HepG2 (cell line): ENCODE measurements at regions not wholly inside any gene's neighbourhood (a gene's known extent, or its start where the extent isn't known, plus 50 kb on each side); places are given as distances from the start of the nearest gene placed in this dataset.

Source experiments
- ATAC-seq: fragments of 200-7000 bp; cut with Tn5 transposase; 3 replicates; pipeline ENCODE4 v1.9.1; 2020; ENCODE audit warnings: mild to moderate bottlenecking, moderate library complexity
- BruUV-seq: library from RNA; stranded (reverse); fragments of 400-500 nt; replicated peaks from 2 replicates; lab custom pipeline; 2021; lab: Mats Ljungman, UMichigan
- CTCF ChIA-PET: fragments of 300-600 bp; formaldehyde crosslinking; extraction: SDS; loops from one replicate; lab custom pipeline; 2021; ENCODE audit warnings: low total read pairs, inconsistent platforms, low intra/inter-chr PET ratio; lab: Yijun Ruan, JAX
- POLR2A ChIA-PET: fragments of 350-600 bp; sonication (Branson Sonifier 250); formaldehyde crosslinking; loops from one replicate; lab custom pipeline; 2020; ENCODE audit warnings: antibody characterized with exemption, inconsistent platforms; lab: Yijun Ruan, JAX
- DNase-seq: peaks from one replicate; pipeline ENCODE4 v3.0.0-alpha.2; 2015; ENCODE audit warnings: low spot score
- FAIRE-seq: peaks from 3 replicates; lab custom pipeline; 2011; peaks lifted over from hg19 to GRCh38; lab: Jason Lieb, UNC
- H2AFZ ChIP-seq: one replicate; pipeline ENCODE4 v1.6.1; 2011; ENCODE audit warnings: low read length, inconsistent platforms
- H3K27ac ChIP-seq: fragments of 300-600 bp; 3 replicates; pipeline ENCODE4 v1.8.0; 2011; ENCODE audit warnings: mixed run types, mild to moderate bottlenecking, mixed read lengths, low read length, inconsistent platforms; ENCODE audit not compliant: insufficient read depth; ENCODE audit errors: extremely low read length
- H3K27me3 ChIP-seq, 2 experiments: fragments of 200-600 bp in 1 of 2; 2 replicates in 1 of 2; 3 replicates in 1 of 2; pipeline versions ENCODE4 v1.6.0 to v1.8.0; 2011; ENCODE audit warnings: low read length in 2 of 2, mild to moderate bottlenecking in 2 of 2, moderate library complexity in 2 of 2, inconsistent platforms in 1 of 2; ENCODE audit not compliant: insufficient read depth in 2 of 2, control insufficient read depth in 1 of 2
- H3K36me3 ChIP-seq, 2 experiments: fragments of 200-600 bp in 1 of 2; replicated peaks in 1 of 2; 2 replicates in 1 of 2; 3 replicates in 1 of 2; pipeline versions ENCODE4 v1.5.1 to v1.8.0; 2011; ENCODE audit warnings: low read length in 2 of 2, inconsistent platforms in 1 of 2; ENCODE audit not compliant: insufficient read depth in 2 of 2, control insufficient read depth in 1 of 2
- H3K4me1 ChIP-seq: 2 replicates; pipeline ENCODE4 v1.5.1; 2012; ENCODE audit warnings: low read length, inconsistent platforms; ENCODE audit not compliant: insufficient read depth
- H3K4me2 ChIP-seq: 2 replicates; pipeline ENCODE4 v1.6.0; 2011; ENCODE audit warnings: low read depth, low read length, inconsistent platforms
- H3K4me3 ChIP-seq, 3 experiments: fragments of 200-600 bp in 1 of 3; sonication (generic), shearing (Covaris generic) in 1 of 3; replicated peaks in 1 of 3; 2 replicates each; pipeline ENCODE4 v1.5.1; 2011 to 2016; ENCODE audit warnings: low read length in 3 of 3, inconsistent platforms in 2 of 3, low read depth in 2 of 3, mild to moderate bottlenecking in 2 of 3, control low read depth in 1 of 3, mixed read lengths in 1 of 3; ENCODE audit not compliant: insufficient read depth in 1 of 3
- H3K79me2 ChIP-seq: one replicate; pipeline ENCODE4 v1.6.1; 2011; ENCODE audit warnings: low read length, inconsistent platforms; ENCODE audit not compliant: insufficient read depth
- H3K9ac ChIP-seq: 2 replicates; pipeline ENCODE4 v1.6.0; 2011; ENCODE audit warnings: mild to moderate bottlenecking, low read depth, low read length, inconsistent platforms; ENCODE audit not compliant: insufficient read depth
- H3K9me3 ChIP-seq: 2 replicates; pipeline ENCODE4 v1.5.1; 2012; ENCODE audit warnings: mild to moderate bottlenecking, low read length
- H4K20me1 ChIP-seq: 2 replicates; pipeline ENCODE4 v1.6.0; 2011; ENCODE audit warnings: inconsistent platforms, mild to moderate bottlenecking, low read length, moderate library complexity; ENCODE audit not compliant: insufficient read depth
- GABPA ChIP-seq, 2 experiments: IDR thresholded peaks; 2 replicates each; pipeline ENCODE4 v1.6.1; 2011 to 2016; ENCODE audit warnings: low read depth in 2 of 2, low read length in 1 of 2, missing biosample characterization in 1 of 2, missing genetic modification characterization in 1 of 2
- GMEB2 ChIP-seq: IDR thresholded peaks from 2 replicates; pipeline ENCODE4 v1.6.1; 2016; ENCODE audit warnings: missing biosample characterization, missing genetic modification reagents, low read depth
- KIAA2018 ChIP-seq: sonication (generic); formaldehyde crosslinking; IDR thresholded peaks from 2 replicates; pipeline ENCODE4 v1.5.0; 2020; ENCODE audit warnings: mild to moderate bottlenecking, missing genetic modification reagents, borderline replicate concordance
- KLF9 ChIP-seq: IDR thresholded peaks from 2 replicates; pipeline ENCODE4 v1.6.1; 2016; ENCODE audit warnings: low read depth
- NFE2L2 ChIP-seq: fragments of 150-350 bp; IDR thresholded peaks from 2 replicates; pipeline ENCODE4 v1.6.1; 2014; ENCODE audit warnings: low read length
- POLR2A ChIP-seq, 2 experiments: IDR thresholded peaks; 2 replicates each; pipeline ENCODE4 v1.6.1; 2011; ENCODE audit warnings: low read depth in 2 of 2, low read length in 2 of 2, mild to moderate bottlenecking in 1 of 2, moderate library complexity in 1 of 2; ENCODE audit not compliant: insufficient read depth in 1 of 2
- SCMH1 ChIP-seq: sonication (generic); formaldehyde crosslinking; IDR thresholded peaks from 2 replicates; pipeline ENCODE4 v1.9.0; 2021; ENCODE audit warnings: missing genetic modification reagents, mild to moderate bottlenecking, borderline replicate concordance
- ZNF232 ChIP-seq: sonication (generic); formaldehyde crosslinking; IDR thresholded peaks from 2 replicates; pipeline ENCODE4 v1.4.0; 2020; ENCODE audit warnings: missing genetic modification reagents, borderline replicate concordance
- ZNF282 ChIP-seq: fragments of 450-650 bp; IDR thresholded peaks from 2 replicates; pipeline ENCODE4 v1.6.1; 2018; ENCODE audit not compliant: partially characterized antibody
- ZNF33B ChIP-seq: sonication (generic); formaldehyde crosslinking; IDR thresholded peaks from 2 replicates; pipeline ENCODE4 v1.5.1; 2020; ENCODE audit warnings: mild to moderate bottlenecking, missing genetic modification reagents
- ZNF563 ChIP-seq: sonication (generic); formaldehyde crosslinking; IDR thresholded peaks from 2 replicates; pipeline ENCODE4 v1.8.0; 2022; ENCODE audit warnings: mild to moderate bottlenecking, moderate library complexity, missing genetic modification reagents
- ZNF790 ChIP-seq: sonication (generic); formaldehyde crosslinking; IDR thresholded peaks from 2 replicates; pipeline ENCODE4 v1.8.0; 2022; ENCODE audit warnings: missing genetic modification reagents, mild to moderate bottlenecking, borderline replicate concordance
- WGBS: methylation state at CpG from one replicate; pipeline ENCODE4 v1.1.6; 2017; ENCODE audit warnings: low lambda C conversion rate; 5-methylcytosine and 5-hydroxymethylcytosine counted together
- in situ Hi-C: cut with HindIII; loops from 2 replicates; pipeline ENCODE4 v1.10.0; 2017; ENCODE audit warnings: low pct_unique_long_range_greater_than_20kb; ENCODE audit not compliant: extremely low pct_ligation_motif_present
- intact Hi-C: fragments of 100-400 bp; cut with micrococcal nuclease; formaldehyde crosslinking; loops from one replicate; pipeline ENCODE4 v1.10.0; 2022; ENCODE audit not compliant: unreplicated experiment
- TF ChIP-seq, protein P1 (sequence below): sonication (generic); formaldehyde crosslinking; IDR thresholded peaks from 2 replicates; pipeline ENCODE4 v1.4.0; 2020; ENCODE audit warnings: mild to moderate bottlenecking, missing genetic modification reagents

DNA sequence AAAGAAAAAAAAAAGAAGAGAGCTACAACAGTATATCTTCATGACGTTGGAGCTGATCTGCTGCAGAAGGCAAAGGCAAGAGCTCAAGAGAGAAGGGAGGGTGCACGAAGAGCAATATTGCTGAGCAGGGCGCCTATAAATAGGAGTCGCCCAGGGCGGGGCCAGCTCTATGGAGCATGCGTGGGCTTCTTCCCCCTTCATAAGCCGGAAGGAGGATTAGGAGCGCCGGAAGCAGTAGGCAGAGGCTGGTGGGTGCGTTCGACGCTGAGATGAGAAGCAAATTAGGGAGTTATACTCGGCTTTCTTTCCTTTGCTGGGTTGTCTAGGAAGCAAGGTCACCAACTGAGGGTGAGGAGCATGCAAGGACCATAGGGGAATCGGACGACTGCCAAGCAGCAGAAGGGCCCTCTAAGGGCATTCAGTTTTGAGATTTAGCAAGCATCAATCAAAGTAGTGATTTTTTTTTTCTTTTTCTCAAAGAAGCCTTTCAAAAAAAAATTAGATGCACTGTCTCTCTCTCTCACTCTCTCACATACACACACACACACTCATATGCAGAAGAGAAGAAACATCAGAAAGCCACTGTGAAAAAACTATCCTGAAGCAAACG, 496.7 kb downstream of the ENC1 start (continued):
- TF ChIP-seq KIAA2018 (CRISPR knock-in tag) (no peak), SCMH1 (CRISPR knock-in tag) (no peak), ZNF33B (no peak)

DNA sequence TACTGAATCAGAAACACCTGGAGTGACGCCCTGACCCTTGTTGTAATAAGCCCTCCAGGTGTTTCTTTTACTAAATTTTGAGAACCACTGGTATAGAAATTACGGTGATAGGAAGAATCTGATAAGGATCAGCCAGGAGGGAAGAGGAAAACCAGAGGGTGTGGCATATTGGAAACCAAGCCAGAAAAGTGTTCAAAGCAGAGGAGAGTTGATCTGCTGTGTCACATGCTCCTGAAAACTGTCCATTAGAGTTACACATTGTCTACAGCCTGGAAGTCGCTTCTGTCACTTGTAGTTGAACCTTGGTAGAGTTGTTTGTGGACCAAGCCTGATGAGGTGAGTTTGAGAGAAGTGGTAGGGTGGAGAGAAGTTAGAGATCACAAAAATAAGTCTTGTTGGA, 497.4 kb downstream of the ENC1 start:
- Histone ChIP-seq H3K4me2 (no peak overlapping the region), H3K4me3 (no peak overlapping the region), H4K20me1 (no peaks in the 10 kb centered on the region), H3K9me3 (no peaks in the 10 kb centered on the region), H3K36me3 (no peaks in the 10 kb centered on the region), H2AFZ (no peak overlapping the region), H3K27me3 (peaks cover 0 to 15% of the 10 kb centered on the region in 2 experiments; a peak in 2 of 5 replicates), H3K79me2 (no peaks in the 10 kb centered on the region), H3K27ac (no peak overlapping the region), H3K9ac (no peak overlapping the region), H3K4me1 (no peaks in the 10 kb centered on the region)
- BruUV-seq = no TSS peak
- ATAC-seq = no peak
- intact Hi-C loops = no loop called here
- ChIA-PET POLR2A (no interaction called here), CTCF (no interaction called here)
- no peak for DNase-seq
- WGBS = 13% methylated on average over 3 of the region's 3 CpGs
- FAIRE-seq = no peak
- TF ChIP-seq KLF9 (CRISPR knock-in tag) (no peak), ZNF563 (CRISPR knock-in tag) (no peak), GMEB2 (CRISPR knock-in tag) (no peak), GABPA (IDR thresholded peaks at IDR 0.05; ENCODE audit: low read depth, low read length) (no peak), GABPA (CRISPR knock-in tag; IDR thresholded peaks at IDR 0.05; ENCODE audit: low read depth) (no peak), ZNF790 (CRISPR knock-in tag) (no peak), ZNF282 (no peak), POLR2A (IDR thresholded peaks at IDR 0.05; ENCODE audit: insufficient read depth in 1 of 2, low read depth in 2 of 2, low read length in 2 of 2) (no peak), ZNF232 (CRISPR knock-in tag) (no peak), NFE2L2 (no peak)
- TF ChIP-seq, protein P1, sequence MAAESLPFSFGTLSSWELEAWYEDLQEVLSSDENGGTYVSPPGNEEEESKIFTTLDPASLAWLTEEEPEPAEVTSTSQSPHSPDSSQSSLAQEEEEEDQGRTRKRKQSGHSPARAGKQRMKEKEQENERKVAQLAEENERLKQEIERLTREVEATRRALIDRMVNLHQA (CRISPR knock-in tag) = no peak
- in situ Hi-C loops = no loop called here
